Colonic mucosa (tissue), 4 donors: ENCODE measurements at regions not wholly inside any gene's neighbourhood (a gene's known extent, or its start where the extent isn't known, plus 50 kb on each side); places are given as distances from the start of the nearest gene placed in this dataset.

Experiments used
- DNase-seq: peaks from one replicate; pipeline ENCODE4 v3.0.0-alpha.2; 2020
- H3K27ac ChIP-seq: fragments of 200-600 bp; one replicate; pipeline ENCODE4 v1.8.0; 2021
- H3K27me3 ChIP-seq: fragments of 200-600 bp; one replicate; pipeline ENCODE4 v1.8.0; 2021
- H3K36me3 ChIP-seq: fragments of 200-600 bp; one replicate; pipeline ENCODE4 v1.8.0; 2021
- H3K4me1 ChIP-seq: fragments of 200-600 bp; one replicate; pipeline ENCODE4 v1.8.0; 2021; ENCODE audit warnings: mild to moderate bottlenecking
- H3K4me3 ChIP-seq: fragments of 200-600 bp; one replicate; pipeline ENCODE4 v1.8.0; 2021
- H3K9ac ChIP-seq, 2 donors: one replicate each; pipeline ENCODE4 v1.7.0; 2013; ENCODE audit warnings: control low read depth in 2 of 2, low read depth in 2 of 2, low read length in 2 of 2
- H3K9me3 ChIP-seq: fragments of 200-600 bp; one replicate; pipeline ENCODE4 v1.8.0; 2021
- CTCF ChIP-seq: fragments of 200-600 bp; IDR thresholded peaks from one replicate; pipeline ENCODE4 v1.8.0; 2022; ENCODE audit warnings: antibody characterized with exemption, mild to moderate bottlenecking
- intact Hi-C: fragments of 100-400 bp; cut with DNase I; formaldehyde crosslinking; loops from one replicate; pipeline ENCODE4 v1.14.1; 2022
- donor health status: healthy.
- donor health status: DM: no; HTN: no; CAD: no.
- donor health status: DM: no; HTN: no; CAD: no.

DNA sequence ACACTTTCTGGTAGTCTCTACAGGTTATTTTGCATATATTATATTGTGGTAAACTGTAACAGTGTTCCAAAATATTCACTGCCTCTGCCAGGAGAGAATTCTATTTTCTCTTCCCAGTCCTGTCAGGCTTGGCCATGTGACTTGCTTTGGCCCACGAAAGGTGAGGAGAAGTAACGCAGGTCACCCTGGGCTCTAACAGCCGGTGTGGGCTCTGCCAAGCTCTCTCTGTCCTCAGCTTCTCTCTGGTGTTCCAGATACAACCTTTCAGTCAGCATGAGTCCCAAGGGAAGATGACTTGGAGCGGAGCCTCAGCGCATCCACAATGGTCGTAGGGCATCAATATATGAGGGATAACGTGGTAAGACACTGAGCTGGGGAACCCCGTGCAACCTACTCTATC, 113.0 kb upstream of the RREB1 start:
- no peak overlapping the region for H3K9ac ChIP-seq
- no peaks in the 10 kb centered on the region for H3K36me3 ChIP-seq
- no peak for TF ChIP-seq CTCF
- no peak for DNase-seq
- no peaks in the 10 kb centered on the region for H3K27me3 ChIP-seq
- H3K4me1 ChIP-seq = no peaks in the 10 kb centered on the region
- H3K9me3 ChIP-seq = no peaks in the 10 kb centered on the region
- intact Hi-C loops = no loop called here
- H3K4me3 ChIP-seq = no peak overlapping the region
- H3K27ac ChIP-seq = no peak overlapping the region

- DNase-seq = no peak
- Histone ChIP-seq H3K9me3 (no peaks in the 10 kb centered on the region), H3K4me3 (no peak overlapping the region), H3K27me3 (no peaks in the 10 kb centered on the region), H3K27ac (no peak overlapping the region), H3K4me1 (no peaks in the 10 kb centered on the region), H3K9ac (no peak overlapping the region), H3K36me3 (no peaks in the 10 kb centered on the region)
- intact Hi-C loops = no loop called here
- TF ChIP-seq CTCF = no peak
Observed at GRCh38 chr6:6995328-6995727, 112.4 kb upstream of the RREB1 start.

DNA sequence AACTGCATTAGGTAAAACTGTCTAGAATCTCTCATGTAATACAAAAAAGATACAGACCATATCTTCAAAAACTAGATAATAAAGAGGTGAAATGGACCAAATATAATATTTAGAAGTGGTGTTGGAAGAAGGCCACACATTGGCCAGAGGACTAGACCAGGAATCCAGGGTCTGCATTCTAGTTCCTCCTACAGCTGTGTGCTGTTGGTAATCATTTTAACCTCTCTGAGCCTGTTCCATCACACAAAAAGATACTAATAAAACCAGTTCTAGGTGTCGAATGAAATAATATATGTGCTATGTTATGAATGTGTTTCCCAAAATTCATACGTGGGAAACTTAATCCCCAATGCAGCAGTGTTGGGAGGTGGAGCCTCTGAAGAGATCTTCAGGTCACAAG, 111.6 kb upstream of the RREB1 start:
- Histone ChIP-seq H3K9me3 (no peaks in the 10 kb centered on the region), H3K4me3 (no peak overlapping the region), H3K27ac (no peak overlapping the region), H3K4me1 (no peaks in the 10 kb centered on the region), H3K9ac (no peak overlapping the region), H3K36me3 (no peaks in the 10 kb centered on the region), H3K27me3 (no peaks in the 10 kb centered on the region)
- intact Hi-C loops = no loop called here
- TF ChIP-seq CTCF = no peak
- DNase-seq = no peak

GRCh38 chr6:6997263-6998193, 110.2 kb upstream of the RREB1 start:
- Histone ChIP-seq H3K27ac (no peak overlapping the region), H3K9ac (peak overlapping the region in 1 of 2 donors; percentile 26), H3K4me1 (no peaks in the 10 kb centered on the region), H3K36me3 (no peaks in the 10 kb centered on the region), H3K9me3 (no peaks in the 10 kb centered on the region), H3K4me3 (no peak overlapping the region), H3K27me3 (no peaks in the 10 kb centered on the region)
- DNase-seq = no peak
- intact Hi-C loops = no loop called here
- no peak for TF ChIP-seq CTCF

DNA sequence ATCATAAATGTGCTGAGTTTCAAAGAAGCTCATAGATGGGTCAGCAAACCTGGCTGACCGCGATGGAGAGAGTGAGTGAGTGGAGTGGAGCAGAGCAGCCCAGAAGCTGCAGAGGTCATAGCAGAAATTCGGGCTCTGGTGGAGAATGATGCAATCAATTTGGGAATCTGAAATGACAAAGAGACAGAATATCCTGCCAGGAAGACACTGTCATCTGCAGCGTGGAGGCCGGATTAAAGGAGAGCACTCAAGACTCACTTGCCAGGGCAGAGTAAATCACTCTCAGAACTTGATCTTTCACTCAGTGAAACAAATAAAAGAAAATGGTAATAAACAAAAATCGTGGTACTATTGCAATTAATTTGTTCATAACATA, 109.6 kb upstream of the RREB1 start:
- TF ChIP-seq CTCF = no peak
- Histone ChIP-seq H3K4me1 (no peaks in the 10 kb centered on the region), H3K9ac (no peak overlapping the region), H3K27me3 (no peaks in the 10 kb centered on the region), H3K4me3 (no peak overlapping the region), H3K36me3 (no peaks in the 10 kb centered on the region), H3K9me3 (no peaks in the 10 kb centered on the region), H3K27ac (no peak overlapping the region)
- intact Hi-C loops = no loop called here
- DNase-seq = no peak
